ENCODE measurements at regions not wholly inside any gene's neighbourhood (a gene's known extent, or its start where the extent isn't known, plus 50 kb on each side); places are given as distances from the start of the nearest gene placed in this dataset.

DNA sequence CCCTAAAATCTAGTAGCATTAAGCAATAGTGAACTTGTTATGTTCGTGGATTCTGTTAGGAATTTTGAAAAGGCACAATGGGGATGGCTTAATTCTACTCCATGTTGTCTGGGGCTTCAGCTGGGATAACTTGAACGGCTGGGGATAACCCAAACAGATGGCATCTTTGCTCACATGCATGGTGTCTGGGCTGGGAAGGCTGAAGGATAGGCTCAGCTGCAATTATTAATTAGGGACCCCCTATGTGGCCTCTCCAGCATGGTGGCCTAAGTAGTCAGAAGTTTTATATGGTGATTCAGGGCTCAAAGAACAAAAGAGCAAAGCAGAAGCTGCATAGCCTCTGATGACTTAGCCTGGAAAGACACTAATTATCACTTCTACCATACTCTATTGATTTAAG is 551.1 kb downstream of the PSAT1 start:
- TF ChIP-seq EZH2 (IDR thresholded peaks at IDR 0.05; ENCODE audit: insufficient read depth, poor library complexity, severe bottlenecking) = no peak
- no peak for TF ChIP-seq EZH2phosphoT487 (IDR thresholded peaks at IDR 0.05; ENCODE audit: insufficient read depth, low read depth)

Data from GM23248 (cell line).